ENCODE measurements at regions not wholly inside any gene's neighbourhood (a gene's known extent, or its start where the extent isn't known, plus 50 kb on each side); places are given as distances from the start of the nearest gene placed in this dataset.

- H3K79me2 ChIP-seq (ENCODE audit: insufficient read depth, low read length): no peaks in the 10 kb centered on the region
- BruUV-seq (replicated peaks): no TSS peak
- no peak overlapping the region for H3K9ac ChIP-seq (ENCODE audit: insufficient read depth, low read depth, low read length)
- no peaks in the 10 kb centered on the region for H3K36me3 ChIP-seq (replicated peaks in 1 of 2; ENCODE audit: control insufficient read depth in 1 of 2, insufficient read depth in 2 of 2, low read length in 2 of 2)
- H3K4me3 ChIP-seq (replicated peaks in 1 of 3; ENCODE audit: insufficient read depth in 1 of 3, low read depth in 2 of 3, low read length in 3 of 3): no peak overlapping the region
- POLR2A ChIA-PET: no interaction called here
- no peak for TF ChIP-seq ZNF333 (CRISPR knock-in tag; IDR thresholded peaks at IDR 0.05; ENCODE audit: borderline replicate concordance)
- TF ChIP-seq KLF13 (CRISPR knock-in tag; IDR thresholded peaks at IDR 0.05): no peak
- no peak for TF ChIP-seq TBP (CRISPR knock-in tag; IDR thresholded peaks at IDR 0.05)
- no peak for TF ChIP-seq AHDC1 (CRISPR knock-in tag; IDR thresholded peaks at IDR 0.05; ENCODE audit: borderline replicate concordance)
- no peak for TF ChIP-seq SRY (CRISPR knock-in tag; IDR thresholded peaks at IDR 0.05)
- no peak for TF ChIP-seq ZNF720 (CRISPR knock-in tag; IDR thresholded peaks at IDR 0.05)
- TF ChIP-seq ZBTB21 (CRISPR knock-in tag; IDR thresholded peaks at IDR 0.05): no peak
- no peak for TF ChIP-seq TFDP1 (CRISPR knock-in tag; IDR thresholded peaks at IDR 0.05; ENCODE audit: borderline replicate concordance)
- no peak for TF ChIP-seq FUBP1 (CRISPR knock-in tag; IDR thresholded peaks at IDR 0.05; ENCODE audit: borderline replicate concordance)
- TF ChIP-seq ZBTB2 (CRISPR knock-in tag; IDR thresholded peaks at IDR 0.05; ENCODE audit: low read depth): no peak
- TF ChIP-seq NFE2L2 (IDR thresholded peaks at IDR 0.05; ENCODE audit: low read length): no peak
- ATAC-seq (no peak), FAIRE-seq (no peak), DNase-seq (ENCODE audit: low spot score) (no peak)
- CTCF ChIA-PET (ENCODE audit: low intra/inter-chr PET ratio, low total read pairs): no interaction called here
- H3K9me3 ChIP-seq (ENCODE audit: low read length): no peaks in the 10 kb centered on the region
- peaks cover 14% of the 10 kb centered on the region for H3K4me1 ChIP-seq (ENCODE audit: insufficient read depth, low read length)
- intact Hi-C loops (cut with micrococcal nuclease; ENCODE audit: unreplicated experiment): no loop called here
- in situ Hi-C loops (cut with HindIII; ENCODE audit: extremely low pct_ligation_motif_present, low pct_unique_long_range_greater_than_20kb): no loop called here
- WGBS (ENCODE audit: low lambda C conversion rate): 24% methylated on average over 5 of the region's 5 CpGs
- no peak overlapping the region for H3K4me2 ChIP-seq (ENCODE audit: low read depth, low read length)
- H2AFZ ChIP-seq (ENCODE audit: low read length): no peak overlapping the region
- peaks cover 14 to 92% of the 10 kb centered on the region in 2 experiments for H3K27me3 ChIP-seq (ENCODE audit: control insufficient read depth in 1 of 2, insufficient read depth in 2 of 2, low read length in 2 of 2)
- H4K20me1 ChIP-seq (ENCODE audit: insufficient read depth, low read length): no peaks in the 10 kb centered on the region
- no peak overlapping the region for H3K27ac ChIP-seq (ENCODE audit: extremely low read length, insufficient read depth, low read length)
Measured at GRCh38 chr20:48474022-48474421, 353.8 kb downstream of the PREX1 start.
